HEK293 (cell line): ENCODE measurements at regions not wholly inside any gene's neighbourhood (a gene's known extent, or its start where the extent isn't known, plus 50 kb on each side); places are given as distances from the start of the nearest gene placed in this dataset.

Experiments
- ZNF146 ChIP-seq: fragments of 450-650 bp; formaldehyde crosslinking; IDR thresholded peaks from 2 replicates; pipeline ENCODE4 v1.5.1; 2016; ENCODE audit warnings: missing biosample characterization, missing genetic modification characterization
- ZNF350 ChIP-seq: fragments of 450-650 bp; formaldehyde crosslinking; IDR thresholded peaks from 2 replicates; pipeline ENCODE4 v1.5.0; 2017; ENCODE audit warnings: missing biosample characterization, mild to moderate bottlenecking, missing genetic modification characterization
- ZNF391 ChIP-seq: fragments of 450-650 bp; formaldehyde crosslinking; IDR thresholded peaks from 2 replicates; pipeline ENCODE4 v1.5.1; 2016; ENCODE audit warnings: low read depth, missing biosample characterization, missing genetic modification characterization, borderline replicate concordance
- ZNF624 ChIP-seq: fragments of 450-650 bp; formaldehyde crosslinking; IDR thresholded peaks from 2 replicates; pipeline ENCODE4 v1.5.1; 2017; ENCODE audit warnings: missing biosample characterization, missing genetic modification characterization

DNA sequence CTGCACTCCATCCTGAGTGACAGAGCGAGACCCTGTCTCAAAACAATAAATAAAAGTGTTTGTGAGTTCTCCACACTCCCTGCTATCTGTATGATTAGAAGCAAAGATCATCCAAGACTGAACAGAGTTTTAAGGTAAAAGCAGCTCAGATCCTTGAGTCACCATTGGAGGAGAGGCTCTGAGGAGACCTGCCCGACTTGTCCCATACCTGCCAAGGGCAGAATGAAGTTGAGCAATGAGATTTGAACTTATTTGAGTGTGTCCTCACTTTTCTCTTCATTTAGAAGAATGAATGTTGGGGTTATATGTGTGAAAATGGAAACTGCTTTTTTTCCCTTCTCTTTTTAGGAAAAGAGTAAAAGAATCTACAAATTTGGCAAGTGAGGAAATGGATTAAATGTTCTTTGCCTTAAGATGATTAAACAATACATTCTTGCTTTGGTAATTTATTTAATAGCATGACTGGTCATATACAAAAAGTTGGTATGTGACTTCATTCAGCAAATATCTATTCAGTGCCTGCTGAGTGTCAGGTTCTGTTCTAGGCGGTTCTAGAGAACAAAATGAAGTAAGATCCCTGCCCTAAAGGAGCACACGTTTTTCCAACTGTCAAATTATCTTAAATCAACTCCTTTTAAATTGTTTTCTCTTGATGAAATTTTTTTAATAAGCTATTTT, 195.7 kb downstream of the ALDH8A1 start:
- TF ChIP-seq ZNF624 (tag by site-specific recombination) (no peak), ZNF146 (tag by site-specific recombination) (no peak), ZNF350 (no peak), ZNF391 (tag by site-specific recombination) (no peak)
